A549 (cell line): ENCODE measurements at regions not wholly inside any gene's neighbourhood (a gene's known extent, or its start where the extent isn't known, plus 50 kb on each side); places are given as distances from the start of the nearest gene placed in this dataset.

Source experiments
- FOSL2 ChIP-seq, 2 experiments: fragments of 450-650 bp in 1 of 2; fragments of >200 bp in 1 of 2; sonication (Bioruptor Twin) in 1 of 2; formaldehyde crosslinking; IDR thresholded peaks; 2 replicates each; pipeline versions ENCODE4 v1.5.0 to v1.6.1; 2016 to 2020; ENCODE audit warnings: mild to moderate bottlenecking in 1 of 2, moderate library complexity in 1 of 2
- JUN ChIP-seq, 2 experiments: fragments of >200 bp; sonication (Bioruptor Twin); formaldehyde crosslinking; IDR thresholded peaks; 2 replicates in 1 of 2; 3 replicates in 1 of 2; pipeline ENCODE4 v1.6.1; 2016 to 2017
- NPAS2 ChIP-seq: fragments of 250-450 bp; sonication (Bioruptor Pico); IDR thresholded peaks from 2 replicates; pipeline ENCODE4 v1.8.0; 2022; ENCODE audit warnings: mild to moderate bottlenecking, moderate library complexity, borderline replicate concordance
- POLR2A ChIP-seq: IDR thresholded peaks from 2 replicates; pipeline ENCODE4 v1.6.1; 2012; ENCODE audit warnings: mild to moderate bottlenecking, low read length
- POLR2AphosphoS2 ChIP-seq: conservative IDR thresholded peaks from 2 replicates; pipeline ENCODE4 v1.6.1; 2012; ENCODE audit warnings: low read length, improper control_type of control experiment, inconsistent platforms
- RAD21 ChIP-seq, 2 experiments: fragments of >200 bp in 1 of 2; sonication (Bioruptor Twin) in 1 of 2; formaldehyde crosslinking in 1 of 2; IDR thresholded peaks in 1 of 2; conservative IDR thresholded peaks in 1 of 2; 2 replicates in 1 of 2; 3 replicates in 1 of 2; pipeline ENCODE4 v1.6.1; 2012 to 2018; ENCODE audit warnings: inconsistent platforms in 1 of 2
- TFCP2L1 ChIP-seq: fragments of 250-450 bp; sonication (Bioruptor Pico); IDR thresholded peaks from 2 replicates; pipeline ENCODE4 v1.5.0; 2021; ENCODE audit warnings: mild to moderate bottlenecking
- TF ChIP-seq, protein P1 (sequence below): fragments of >200 bp; sonication (Bioruptor Twin); formaldehyde crosslinking; IDR thresholded peaks from 3 replicates; pipeline ENCODE4 v1.5.1; 2016
- TF ChIP-seq, protein P2 (sequence below): fragments of 450-650 bp; IDR thresholded peaks from 2 replicates; pipeline ENCODE4 v1.6.1; 2014; ENCODE audit warnings: antibody characterized with exemption

DNA sequence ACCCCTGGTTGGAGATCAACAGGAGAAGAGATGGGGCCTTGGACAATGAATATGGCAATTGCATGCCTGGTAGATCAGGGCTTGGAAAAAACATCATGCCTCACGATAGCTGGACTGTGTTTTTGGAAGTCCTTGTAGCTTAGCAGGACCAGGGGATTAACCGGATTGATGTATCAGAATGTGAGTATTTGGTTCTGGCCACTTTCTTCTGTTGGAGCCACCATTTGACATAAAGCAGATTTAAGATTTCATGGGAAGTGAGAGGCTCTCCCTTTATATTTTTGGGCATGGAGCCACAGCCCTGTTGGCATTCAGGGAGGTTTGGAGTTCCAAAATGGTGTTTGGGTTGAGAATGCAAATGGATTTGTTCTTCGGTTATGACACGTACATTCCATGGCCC, 424.7 kb upstream of the MAF start:
- no peak for TF ChIP-seq NPAS2 (CRISPR knock-in tag)
- TF ChIP-seq, protein P1, sequence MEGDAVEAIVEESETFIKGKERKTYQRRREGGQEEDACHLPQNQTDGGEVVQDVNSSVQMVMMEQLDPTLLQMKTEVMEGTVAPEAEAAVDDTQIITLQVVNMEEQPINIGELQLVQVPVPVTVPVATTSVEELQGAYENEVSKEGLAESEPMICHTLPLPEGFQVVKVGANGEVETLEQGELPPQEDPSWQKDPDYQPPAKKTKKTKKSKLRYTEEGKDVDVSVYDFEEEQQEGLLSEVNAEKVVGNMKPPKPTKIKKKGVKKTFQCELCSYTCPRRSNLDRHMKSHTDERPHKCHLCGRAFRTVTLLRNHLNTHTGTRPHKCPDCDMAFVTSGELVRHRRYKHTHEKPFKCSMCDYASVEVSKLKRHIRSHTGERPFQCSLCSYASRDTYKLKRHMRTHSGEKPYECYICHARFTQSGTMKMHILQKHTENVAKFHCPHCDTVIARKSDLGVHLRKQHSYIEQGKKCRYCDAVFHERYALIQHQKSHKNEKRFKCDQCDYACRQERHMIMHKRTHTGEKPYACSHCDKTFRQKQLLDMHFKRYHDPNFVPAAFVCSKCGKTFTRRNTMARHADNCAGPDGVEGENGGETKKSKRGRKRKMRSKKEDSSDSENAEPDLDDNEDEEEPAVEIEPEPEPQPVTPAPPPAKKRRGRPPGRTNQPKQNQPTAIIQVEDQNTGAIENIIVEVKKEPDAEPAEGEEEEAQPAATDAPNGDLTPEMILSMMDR, result no peak
- no peak for TF ChIP-seq POLR2A
- no peak for TF ChIP-seq RAD21 (conservative IDR thresholded peaks at IDR 0.05 in 1 of 2, IDR thresholded peaks at IDR 0.05 in 1 of 2)
- no peak for TF ChIP-seq TFCP2L1 (CRISPR knock-in tag)
- TF ChIP-seq, protein P2, sequence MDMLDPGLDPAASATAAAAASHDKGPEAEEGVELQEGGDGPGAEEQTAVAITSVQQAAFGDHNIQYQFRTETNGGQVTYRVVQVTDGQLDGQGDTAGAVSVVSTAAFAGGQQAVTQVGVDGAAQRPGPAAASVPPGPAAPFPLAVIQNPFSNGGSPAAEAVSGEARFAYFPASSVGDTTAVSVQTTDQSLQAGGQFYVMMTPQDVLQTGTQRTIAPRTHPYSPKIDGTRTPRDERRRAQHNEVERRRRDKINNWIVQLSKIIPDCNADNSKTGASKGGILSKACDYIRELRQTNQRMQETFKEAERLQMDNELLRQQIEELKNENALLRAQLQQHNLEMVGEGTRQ, result no peak
- TF ChIP-seq JUN (IDR thresholded peaks at IDR 0.05), result no peak
- no peak for TF ChIP-seq FOSL2 (IDR thresholded peaks at IDR 0.05)
- no peak for TF ChIP-seq FOSL2 (CRISPR knock-in tag; IDR thresholded peaks at IDR 0.05)
- TF ChIP-seq POLR2AphosphoS2, result no peak
